T-helper 9 cell (primary cell): ENCODE measurements at regions not wholly inside any gene's neighbourhood (a gene's known extent, or its start where the extent isn't known, plus 50 kb on each side); places are given as distances from the start of the nearest gene placed in this dataset.
"Not testable (repeated sequence)": the region's sequence is repeated elsewhere in the genome, so short reads cannot be mapped to it uniquely, and the experiment has no call there.

Source experiments
- DNase-seq: peaks from one replicate; pipeline ENCODE4 v3.0.0-alpha.2; 2020

DNA sequence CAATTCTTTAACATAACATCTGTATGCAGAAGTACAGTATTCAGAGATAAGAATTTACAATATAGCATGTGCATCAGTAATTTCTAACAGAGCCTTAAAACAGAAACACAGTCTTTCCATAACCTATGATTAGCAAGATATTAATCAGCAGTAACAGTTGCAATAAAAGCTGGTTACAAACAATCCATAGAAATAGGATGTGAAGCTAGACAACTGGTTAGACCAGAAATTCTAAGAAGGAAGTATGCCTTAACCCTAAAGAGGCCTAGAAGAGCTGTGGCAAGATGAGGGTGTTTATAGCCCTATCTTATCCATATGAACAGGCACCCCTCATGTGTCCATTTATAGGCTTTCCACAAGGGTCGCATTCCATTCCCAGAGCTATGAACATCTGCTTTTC lies 492.1 kb upstream of the CBLB start:
- DNase-seq, result not testable (repeated sequence)

DNA sequence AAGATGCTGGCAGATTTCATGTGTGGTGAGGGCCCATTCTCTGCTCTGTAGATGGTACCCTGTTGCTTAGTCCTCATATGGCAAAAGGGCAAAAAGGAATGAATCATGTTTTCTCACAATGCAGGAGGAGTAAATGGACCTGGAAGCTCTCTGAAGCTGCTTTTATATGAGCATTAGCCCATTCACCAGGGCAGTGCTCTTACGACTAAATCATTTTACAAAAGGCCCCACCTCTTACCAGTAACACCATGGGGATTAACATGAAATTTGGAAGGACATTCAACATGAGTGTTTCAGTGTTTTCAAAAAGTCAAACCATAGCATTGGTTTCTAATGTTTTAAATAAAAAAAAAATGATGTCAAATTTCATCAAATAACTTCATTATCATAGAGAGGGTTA lies 495.7 kb upstream of the CBLB start:
- no peak for DNase-seq

DNA sequence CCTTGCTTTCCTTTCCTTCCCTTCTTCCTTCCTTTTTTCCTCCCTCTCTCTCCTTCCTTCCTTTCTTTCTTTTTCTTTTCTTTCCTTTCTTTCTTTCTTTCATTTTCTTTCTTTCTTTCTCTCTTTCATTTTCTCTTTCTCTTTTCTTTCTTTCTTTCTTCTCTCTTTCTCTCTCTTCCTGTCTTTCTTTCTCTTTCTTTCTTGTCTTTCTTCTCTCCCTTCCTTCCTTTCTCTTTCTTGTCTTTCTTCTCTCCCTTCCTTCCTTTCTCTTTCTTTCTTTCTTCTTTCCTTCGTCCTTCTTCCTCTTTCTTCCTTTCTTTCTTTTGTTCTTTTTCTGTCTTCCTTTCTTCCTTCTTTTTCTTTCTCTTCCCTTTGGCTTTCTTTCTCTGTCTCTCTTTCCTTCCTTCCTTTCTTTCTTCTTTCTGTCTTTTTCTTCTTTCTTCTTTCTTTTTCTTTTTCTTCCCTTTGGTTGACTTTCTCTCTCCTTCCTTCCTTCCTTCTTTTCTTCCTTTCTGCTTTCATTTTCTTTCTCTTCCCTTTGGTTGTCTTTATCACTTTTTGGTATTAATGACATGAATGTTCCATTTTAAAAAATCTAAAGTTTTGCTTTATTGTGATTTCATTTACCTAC lies 496.4 kb upstream of the CBLB start:
- no peak for DNase-seq

DNA sequence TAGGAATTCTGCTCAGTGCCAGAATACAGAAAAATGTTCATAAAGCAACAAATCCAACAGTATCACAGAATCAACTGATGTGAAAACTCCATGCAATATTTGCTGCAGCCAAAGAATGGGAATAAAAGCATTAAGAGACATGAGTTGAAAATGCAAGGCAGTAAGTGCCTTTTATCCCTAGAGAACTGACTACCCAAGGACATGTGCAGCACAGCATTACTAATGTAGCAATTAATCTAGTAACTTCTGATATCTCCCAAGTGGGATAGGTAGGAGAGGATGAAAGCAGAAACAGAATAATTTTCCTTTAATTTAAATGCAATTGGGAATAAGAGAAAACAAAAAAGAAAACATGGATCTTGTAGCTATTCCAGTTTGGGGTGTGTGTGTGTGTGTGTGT lies 497.5 kb upstream of the CBLB start:
- DNase-seq, result no peak

DNA sequence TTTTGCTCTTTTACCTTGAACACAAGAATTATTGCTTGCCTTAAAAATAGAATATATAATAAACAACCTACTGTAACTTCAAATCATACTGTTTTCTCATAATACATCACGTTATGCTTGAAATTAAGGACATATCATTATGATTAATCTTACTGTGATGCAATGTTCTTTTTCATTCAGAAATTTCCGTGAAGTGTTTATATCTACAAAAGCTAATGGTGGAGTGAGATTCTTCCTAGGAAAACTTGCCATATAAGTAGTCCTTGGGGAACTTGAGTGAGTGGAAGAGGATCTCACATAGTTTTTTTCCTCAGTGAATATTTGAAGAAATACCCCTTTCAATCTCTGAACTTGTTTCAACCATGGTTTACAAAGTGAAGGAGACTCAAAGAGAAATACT lies 498.7 kb upstream of the CBLB start:
- DNase-seq, result no peak

DNA sequence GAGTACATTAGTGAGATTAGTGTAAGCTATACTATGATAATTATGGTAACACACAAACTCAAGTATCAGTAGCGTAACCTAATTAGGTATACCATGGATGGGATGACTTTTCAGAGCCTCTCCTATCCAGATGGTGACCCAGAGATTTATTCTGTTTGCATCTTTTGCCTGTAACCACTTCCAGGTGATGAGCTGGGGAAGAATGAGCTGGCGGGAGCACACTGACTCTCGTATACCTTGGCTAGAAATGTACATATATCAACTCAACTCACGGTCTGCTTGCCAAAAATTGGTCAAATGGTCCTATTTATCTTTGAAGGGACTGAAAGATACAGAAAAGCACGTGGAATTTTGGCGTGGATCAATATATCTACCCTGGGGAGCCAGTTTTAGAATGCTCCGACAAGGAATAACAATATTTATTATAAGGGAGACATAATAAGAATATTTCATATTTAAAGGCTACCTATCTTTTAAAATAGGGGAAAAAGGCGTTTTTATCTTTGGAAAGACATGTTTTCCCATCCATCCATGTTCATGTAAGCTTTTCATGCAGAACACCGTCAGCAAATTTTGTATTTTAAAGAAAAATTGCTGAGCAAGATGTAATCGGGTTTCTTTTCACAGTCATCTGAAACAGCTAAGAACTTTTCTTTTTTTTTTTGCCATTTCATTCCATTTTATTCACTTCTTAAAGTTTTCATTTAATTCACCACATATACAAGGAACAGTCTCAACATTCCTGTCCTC lies 502.6 kb upstream of the CBLB start:
- no peak for DNase-seq

DNA sequence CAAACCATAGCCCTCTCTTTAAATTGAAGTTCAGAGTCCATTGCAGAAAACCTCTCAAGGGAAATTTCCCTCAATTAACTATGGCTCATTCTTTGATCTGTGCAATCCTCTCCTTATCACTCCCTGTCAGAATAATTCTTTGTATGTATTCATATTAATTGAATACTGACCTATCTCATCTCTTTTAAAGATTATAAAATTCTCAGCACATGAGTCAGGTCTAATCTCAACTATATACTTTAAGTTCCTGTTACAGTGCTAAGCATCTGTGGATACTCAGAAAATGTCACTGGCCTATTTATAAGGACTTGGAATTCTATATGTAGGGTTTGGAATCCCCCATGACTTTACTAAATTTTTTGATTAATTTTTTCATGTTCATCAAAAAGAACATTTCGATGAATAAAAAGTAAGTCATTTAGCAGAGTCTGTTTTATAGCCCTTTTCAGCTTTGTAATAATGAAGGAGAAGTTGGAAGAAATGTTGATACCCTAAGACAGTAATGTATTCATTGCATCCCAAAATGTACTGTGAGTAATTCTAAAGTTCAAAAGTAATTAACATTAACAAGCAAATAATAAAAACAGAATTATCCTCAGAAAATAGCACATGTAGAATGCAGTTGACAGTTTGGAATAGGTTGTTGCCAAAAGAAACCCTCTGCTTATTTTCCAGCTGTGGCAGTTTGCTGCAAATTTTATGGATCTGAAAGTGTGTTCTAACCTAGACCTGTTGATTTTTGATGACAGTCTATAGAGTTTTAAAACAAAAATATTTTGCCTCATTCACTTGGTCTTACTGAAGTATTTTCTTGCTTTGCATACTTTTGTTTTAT lies 503.4 kb upstream of the CBLB start:
- DNase-seq, result no peak

DNA sequence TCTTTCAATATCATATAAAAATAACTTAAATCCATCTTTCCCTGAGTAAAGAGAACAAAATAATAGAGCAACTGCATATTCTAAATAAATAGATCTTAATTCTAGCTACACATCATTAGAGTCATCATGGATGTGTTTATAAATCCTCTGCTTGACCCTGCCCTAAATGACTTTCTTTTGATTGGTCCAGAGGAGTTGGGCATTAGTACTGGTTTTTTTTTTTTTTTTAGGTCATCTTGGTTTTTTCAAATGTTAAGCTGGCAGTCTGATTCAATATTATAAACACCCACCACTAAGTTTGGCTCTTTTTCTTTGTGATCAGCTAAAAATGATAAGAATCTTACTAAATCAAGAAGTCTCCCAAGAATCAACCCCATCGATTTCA lies 504.0 kb upstream of the CBLB start:
- no peak for DNase-seq

DNA sequence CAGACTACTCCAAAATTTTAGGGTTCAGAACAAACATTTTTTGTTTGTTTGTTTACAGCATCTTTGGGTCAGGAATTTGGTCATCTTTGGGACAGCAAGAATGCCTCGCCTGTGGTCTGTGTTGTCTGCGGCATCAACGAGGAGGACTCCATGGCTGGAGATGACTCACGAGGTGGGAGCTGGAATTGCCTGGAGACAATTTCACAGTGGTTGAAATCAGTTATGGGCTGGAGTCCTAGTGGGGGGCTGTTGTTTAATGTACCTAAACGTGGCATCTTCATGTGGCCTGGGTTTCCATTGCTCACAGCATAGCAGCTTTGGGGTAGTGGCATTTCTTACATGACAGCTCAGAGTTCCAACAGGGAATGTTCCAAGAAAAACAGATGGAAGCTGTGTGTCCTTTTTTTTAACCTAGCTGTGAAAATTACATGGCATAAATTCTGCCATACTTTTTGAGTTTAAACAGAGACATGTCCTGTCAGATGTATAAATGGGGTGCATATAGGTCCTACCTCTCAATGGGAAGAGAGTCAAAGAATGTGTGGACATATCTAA lies 507.3 kb upstream of the CBLB start:
- DNase-seq, result no peak

DNA sequence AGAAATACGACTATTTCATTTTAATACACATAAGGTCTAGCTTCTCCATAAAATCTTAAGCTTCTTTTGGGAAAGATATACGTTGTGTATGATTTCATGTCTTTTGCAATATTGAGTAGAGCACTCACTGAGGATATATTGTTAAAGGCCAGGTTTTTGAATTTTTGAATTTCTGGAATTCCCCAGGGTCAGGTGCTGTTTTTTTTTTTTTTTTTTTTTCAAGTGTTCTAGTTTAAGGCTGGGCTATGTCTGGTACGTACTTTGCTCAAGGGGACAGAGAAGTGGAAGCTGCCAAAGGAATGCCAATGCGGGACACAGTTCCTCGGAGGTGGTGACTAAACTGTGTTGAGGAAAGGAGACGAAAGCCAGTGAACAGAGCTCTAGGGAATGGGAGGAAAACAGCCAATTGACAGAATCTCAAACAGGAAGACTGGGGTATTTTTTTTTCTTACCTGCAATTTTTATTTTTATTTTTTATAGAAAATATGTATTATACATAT lies 510.5 kb upstream of the CBLB start:
- DNase-seq, result no peak

DNA sequence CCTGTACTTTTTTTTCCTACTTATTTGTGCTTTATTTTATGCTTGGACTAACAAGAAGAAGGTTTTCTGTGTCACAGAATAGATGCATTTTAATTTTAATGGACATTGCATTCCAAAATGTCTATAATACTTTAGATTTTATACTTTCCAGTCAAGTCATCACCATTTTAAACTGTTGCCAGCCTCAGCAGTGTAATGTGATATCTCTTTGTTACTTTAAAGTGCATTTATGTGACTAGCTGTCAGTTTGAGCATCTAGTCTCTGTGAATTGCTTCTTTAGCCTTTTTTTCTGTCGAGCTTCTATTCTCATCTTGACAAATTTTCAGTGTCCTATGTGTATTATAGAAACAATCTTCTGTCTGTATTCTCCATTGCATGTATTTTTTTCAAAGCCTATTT lies 511.4 kb upstream of the CBLB start:
- DNase-seq, result no peak

DNA sequence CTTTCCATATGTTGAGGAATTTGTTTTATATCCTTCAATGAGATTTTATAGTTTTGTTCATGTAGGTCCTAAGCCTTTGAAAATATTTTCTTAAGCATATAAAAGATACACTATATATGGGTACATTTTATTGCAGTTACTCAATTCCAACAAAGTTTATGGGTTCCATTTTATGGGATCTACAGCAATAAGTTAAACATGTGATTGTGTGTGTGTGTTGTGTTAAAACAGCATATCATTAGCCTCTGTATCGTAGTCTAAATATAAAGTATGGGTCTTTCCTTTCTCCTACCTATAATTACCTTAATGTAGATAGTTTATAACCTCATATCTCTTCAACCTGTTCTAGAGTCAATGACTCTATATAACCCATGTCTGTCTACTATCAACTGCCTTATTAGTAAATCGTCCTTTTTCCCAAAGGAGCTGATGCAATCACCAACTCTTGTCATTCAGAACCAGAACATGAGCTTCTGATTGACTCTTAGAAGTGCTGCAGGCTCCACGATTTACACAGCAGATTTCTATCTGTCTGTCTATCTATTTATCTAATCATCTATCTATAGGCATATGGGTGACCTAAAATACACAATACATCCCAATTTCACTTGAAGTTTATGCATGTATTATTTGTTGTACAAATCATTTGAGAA lies 512.6 kb upstream of the CBLB start:
- DNase-seq, result no peak

DNA sequence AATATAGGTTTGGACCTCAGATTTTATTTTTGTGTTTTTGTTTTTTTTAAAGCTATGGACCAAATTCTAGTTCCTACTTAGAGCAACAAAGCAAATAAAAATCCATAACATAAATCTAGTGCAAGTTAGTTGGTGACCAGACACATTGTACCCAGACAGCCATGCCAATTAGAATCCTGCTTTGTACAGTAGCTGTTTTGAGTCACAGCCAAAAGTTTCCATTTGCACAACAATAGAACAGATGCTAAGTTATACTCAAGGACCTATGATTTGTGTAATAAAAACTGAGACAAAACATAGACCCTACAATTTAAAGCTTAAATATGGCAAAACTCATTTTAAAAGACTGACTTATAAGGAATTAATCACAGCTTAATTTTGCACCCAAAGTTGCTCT lies 513.1 kb upstream of the CBLB start:
- DNase-seq, result no peak

DNA sequence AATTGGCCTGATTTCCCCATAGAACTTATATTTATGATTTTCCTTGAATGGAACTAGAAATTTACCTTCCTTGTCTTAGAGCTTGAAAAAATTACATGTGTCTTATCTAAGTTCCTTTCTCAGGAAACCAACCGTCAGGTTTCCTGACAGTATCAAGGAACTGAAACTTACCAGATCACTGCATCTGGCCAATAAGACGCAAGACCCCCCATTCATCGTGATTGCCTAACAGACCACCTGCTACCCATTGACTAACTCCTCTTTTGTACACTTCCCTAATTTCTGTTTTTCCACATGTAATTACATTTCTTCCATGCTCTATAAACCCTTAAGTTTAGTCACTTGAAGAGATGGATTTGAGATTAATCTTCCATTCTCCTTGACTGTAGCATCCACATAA lies 517.2 kb upstream of the CBLB start:
- DNase-seq, result no peak

DNA sequence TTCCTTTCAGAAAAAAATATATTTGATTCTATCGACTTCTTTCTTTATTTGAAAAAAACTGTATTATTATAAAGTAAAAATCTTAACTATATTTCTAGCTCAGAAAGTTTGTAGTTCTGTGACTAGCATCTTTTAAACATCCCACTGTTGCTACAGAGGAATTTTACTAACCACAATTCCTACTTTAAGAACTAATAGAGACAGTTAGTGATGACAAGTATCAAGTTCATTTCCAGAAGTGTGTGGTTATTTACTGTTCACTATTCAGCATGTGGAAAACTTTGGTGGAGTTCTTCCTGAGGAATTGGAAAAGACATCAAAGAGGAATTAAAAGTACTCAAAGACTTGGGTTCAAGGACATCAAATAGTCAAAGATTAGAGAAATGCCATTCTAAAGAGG lies 524.1 kb upstream of the CBLB start:
- DNase-seq, result no peak

DNA sequence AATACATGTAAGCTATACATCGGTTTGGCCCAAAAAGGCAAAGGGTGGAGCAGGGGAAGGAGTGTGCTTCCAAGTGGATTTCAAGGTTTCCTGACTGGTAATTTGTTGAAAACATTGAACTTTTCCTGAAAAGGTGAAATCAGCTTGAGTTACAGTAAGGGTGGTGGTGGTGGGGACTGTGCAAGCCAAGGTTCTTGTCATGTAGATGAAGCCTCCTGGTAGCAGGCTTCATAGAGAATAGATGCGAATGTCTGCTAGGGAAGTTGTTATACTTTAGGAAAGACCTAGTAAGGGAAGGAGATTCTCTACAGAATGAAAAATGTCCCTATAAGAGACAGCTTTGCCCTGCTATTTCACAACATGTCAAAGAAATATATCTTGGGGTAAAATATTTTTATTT lies 528.2 kb upstream of the CBLB start:
- DNase-seq, result no peak

DNA sequence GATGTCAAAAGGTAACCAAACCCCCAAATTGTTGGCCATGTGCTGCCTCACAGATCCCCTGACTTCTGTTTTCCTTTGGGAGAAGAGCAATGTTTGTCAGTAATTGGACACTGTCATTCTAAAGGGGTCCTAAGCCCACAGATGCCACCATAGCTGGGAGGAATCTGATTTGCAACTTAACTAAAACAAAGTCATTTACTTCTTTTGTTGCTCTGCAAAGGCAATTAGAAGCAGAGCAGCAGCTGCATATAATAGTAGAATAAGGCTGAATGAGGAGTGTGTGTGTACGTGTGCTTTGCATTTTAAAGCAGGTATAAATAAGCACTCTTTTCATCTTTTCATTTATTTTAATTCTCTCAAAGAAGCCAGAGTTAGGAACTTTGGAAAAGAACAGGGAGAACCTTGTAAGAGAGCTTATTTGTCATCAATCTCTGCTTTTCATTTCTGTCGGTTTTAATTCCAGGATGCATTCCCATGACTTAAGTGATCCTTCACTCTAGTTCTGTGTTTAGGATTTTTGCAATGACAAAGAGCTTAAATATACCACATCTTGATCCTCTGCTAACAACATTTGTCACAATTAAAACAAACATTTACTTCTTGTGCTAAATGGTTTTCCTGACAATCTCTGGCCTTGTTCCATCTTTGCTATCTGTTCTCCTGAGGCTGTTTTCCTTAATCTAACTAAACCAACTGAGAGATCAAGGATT lies 530.2 kb upstream of the CBLB start:
- no peak for DNase-seq

DNA sequence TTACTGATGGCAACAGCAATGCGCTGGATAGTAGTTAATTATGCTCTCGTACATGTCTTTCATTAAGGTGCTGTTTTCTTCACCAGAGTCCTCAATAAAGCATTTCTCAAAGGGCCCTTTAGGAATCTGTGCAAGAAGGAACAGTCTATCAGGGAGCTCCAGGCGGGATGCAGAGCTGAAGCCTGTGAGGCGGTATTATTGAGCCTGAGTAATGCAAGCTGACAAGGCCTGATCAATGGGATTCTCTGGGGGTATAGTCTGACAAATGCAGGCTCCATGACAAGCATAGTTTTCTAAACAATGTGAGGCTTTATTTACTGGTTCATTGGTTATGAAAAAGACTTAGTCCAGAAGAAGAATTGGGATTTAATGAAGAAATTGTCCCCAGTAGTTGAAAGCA lies 530.9 kb upstream of the CBLB start:
- no peak for DNase-seq

DNA sequence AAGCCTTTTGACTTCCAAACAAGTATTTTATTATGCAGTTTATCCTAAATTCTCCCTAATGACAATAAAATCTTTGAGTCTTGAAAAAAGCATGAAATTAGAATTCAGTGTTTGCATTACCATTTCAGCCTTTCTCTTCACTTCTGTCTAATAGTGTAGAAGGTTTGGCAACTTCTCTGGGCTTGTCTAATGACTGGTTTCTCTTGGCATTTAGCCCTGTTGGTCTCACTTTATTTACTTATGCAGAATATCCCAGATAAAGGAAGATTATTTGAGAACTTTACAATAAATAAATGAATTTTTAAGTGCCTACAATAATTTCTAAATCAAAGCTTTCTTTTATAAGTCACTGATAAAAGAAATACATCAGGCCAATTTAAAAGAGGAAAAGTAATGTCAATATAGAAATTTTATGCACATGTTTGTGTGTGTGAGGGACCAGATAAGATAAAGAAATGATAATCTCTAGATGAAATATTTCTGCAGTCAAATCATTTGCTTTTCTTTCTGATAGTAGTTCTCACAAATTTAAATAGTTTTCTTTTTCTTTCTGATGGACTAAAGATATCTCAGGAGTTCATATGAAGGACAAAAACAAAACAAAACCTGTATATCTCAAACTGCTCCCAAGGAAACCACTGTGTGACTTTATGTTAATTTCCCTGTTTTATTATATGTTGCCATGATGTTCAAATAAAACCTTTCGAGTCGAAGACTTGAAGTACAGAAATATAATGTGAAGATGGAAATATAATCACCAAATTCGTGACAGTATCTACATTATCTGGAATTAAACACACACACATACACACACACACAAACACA lies 533.1 kb upstream of the CBLB start:
- no peak for DNase-seq

DNA sequence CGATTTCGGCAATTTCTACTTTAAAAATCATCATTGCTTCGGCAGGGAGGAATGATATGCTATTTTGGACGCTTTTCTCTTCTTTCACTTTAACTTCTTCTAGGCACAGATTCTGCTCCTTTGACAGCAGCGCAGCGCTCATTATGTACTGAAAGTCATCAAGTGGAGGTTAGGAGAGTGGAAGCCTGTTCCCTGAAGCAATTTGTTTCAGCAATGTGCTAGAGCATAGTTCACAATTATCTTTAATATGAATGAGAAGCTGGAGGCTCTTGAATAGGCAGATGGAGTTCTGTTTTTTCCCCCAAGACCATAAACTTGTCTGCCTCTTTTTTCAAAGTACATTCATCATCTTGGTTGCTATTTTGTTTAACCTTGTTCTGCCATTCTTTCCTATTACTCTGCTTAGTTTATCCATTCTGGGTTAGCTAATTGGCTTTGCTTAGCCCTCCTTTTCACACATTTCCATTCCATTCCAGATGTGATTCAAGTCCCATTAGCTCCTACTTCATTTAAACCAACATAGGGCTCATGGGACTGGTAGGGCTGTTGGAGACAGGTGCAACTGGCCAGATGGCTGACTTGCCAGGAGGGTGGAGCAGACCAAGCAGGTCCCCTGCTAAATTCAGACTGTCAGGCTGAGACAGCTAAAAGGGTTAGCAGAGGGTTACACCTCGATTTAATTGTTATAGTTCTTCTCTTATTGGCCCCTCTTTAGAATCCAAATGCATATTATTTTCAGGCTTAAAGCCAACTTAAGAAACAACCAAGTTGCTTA lies 534.7 kb upstream of the CBLB start:
- no peak for DNase-seq

DNA sequence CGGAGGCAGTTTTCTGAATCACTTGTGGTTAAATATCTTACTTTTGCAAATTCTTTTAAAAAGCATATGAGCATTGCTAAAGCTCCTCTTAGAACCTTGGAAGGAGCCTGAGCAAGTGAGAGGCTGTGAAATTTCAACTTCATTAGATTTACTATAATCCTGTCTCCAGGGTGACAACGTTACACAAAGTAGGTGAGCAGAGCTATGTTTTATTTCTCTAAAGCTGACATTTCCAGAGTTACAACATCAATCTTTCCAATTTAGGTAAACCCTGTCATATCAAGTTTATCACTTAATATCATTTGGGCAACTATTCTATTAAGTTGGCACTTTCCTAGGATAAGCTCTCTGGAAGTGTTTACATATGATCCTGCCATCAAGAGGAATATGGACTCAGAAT lies 544.9 kb upstream of the CBLB start:
- no peak for DNase-seq
